Skeletal muscle cell (primary cell): ENCODE measurements at regions not wholly inside any gene's neighbourhood (a gene's known extent, or its start where the extent isn't known, plus 50 kb on each side); places are given as distances from the start of the nearest gene placed in this dataset.
"Not testable (repeated sequence)": the region's sequence is repeated elsewhere in the genome, so short reads cannot be mapped to it uniquely, and the experiment has no call there.

Experiments
- DNase-seq: peaks from one replicate; pipeline ENCODE4 v3.0.0-alpha.2; 2010; ENCODE audit warnings: low read depth
- H3K4me3 ChIP-seq: 2 replicates; pipeline ENCODE4 v1.5.1; 2011; ENCODE audit warnings: low read depth, mild to moderate bottlenecking, control low read depth, low read length, moderate library complexity

DNA sequence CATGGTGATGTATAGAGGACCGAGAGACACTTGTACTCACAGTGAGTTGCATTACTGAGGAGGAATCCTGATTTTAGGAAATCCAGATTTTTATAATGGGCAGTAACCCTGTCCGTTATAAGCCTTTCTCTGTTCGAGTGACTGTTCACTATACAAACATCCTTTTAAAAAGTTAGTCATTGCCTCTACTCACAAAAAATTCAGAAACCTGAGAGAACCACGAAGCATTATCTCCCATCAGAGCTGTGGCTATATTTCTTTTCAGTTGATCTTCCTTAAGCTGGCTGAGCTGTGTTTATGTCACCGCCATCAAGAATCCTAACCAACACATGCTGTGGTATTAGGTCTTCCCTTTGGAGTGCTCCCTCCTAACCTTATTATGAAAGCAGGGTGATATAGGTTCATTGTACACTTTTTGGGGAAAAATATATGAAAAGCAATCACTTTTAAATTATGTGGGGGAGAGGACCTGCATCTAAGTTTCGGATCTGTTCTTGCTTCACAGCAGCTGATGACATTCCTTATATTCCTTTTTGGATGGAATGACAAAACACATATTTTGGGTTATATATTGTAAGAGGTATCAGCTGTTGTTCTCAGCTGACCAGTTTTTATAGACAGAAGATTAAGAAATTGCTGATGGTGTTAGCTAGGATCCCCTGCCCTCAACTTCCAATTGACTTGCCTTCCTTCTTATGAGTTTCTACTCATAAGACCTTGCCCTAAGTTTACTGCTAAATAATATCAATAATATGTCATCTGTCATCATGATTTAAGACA is 465.9 kb upstream of the RASGRP1 start:
- no peak for DNase-seq
- H3K4me3 ChIP-seq: no peak overlapping the region

GRCh38 chr15:39031596-39031995 is 467.0 kb upstream of the RASGRP1 start:
- H3K4me3 ChIP-seq: no peak overlapping the region
- DNase-seq: no peak

DNA sequence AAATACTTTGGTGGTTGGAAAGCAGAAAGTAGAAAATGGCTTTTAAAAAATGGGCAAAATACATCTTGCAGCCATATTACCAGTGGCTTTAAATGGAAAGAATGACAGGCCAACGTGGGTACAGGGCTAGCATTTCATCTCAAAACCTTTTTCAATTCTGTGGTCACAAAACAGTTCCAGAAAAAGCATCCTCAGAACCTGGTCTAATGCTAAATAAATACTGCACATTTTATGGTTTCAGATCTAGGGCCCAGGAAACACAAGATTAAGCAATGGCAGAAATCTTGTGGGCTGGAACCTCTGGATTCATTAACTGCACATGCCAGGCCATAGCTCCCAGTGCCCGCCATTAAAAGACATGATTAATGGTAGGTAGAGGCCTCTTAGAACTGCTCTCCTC is 470.2 kb upstream of the RASGRP1 start:
- no peak overlapping the region for H3K4me3 ChIP-seq
- no peak for DNase-seq

- not testable (repeated sequence) for H3K4me3 ChIP-seq
These were observed 473.0 kb upstream of the RASGRP1 start for GRCh38 chr15:39037611-39038010.

GRCh38 chr15:39040861-39041260 is 476.2 kb upstream of the RASGRP1 start:
- DNase-seq: no peak
- H3K4me3 ChIP-seq: no peak overlapping the region

More at GRCh38 chr15:39037611-39038010, 473.0 kb upstream of the RASGRP1 start:
- not testable (repeated sequence) for DNase-seq

DNA sequence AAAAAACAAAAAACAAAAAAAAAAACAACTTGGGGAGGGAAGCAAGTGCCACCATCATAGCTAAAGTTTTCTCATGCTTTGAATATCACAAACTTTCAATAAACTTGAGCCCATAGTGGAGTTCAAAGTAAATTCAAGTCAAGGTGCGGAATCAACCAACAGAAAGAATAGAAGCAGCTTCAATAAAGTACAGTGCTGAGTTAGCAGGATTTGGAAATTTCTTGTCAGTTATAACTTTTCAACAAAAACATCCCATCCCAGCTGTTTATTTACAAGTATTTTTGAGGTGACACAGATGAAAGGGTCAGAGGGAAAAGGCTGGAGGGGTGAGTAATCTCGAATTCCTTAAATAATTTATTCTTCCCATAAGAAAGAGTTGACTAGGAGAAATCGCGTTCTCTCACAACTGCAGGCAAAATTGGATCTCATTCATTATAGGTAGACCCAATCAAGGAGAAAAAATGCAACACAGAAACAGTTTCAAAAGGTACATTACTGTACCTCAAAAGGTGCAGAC is 477.4 kb upstream of the RASGRP1 start:
- DNase-seq: no peak
- H3K4me3 ChIP-seq: no peak overlapping the region

- DNase-seq: no peak
- no peak overlapping the region for H3K4me3 ChIP-seq
These were observed 487.2 kb upstream of the RASGRP1 start for GRCh38 chr15:39051626-39052322.

DNA sequence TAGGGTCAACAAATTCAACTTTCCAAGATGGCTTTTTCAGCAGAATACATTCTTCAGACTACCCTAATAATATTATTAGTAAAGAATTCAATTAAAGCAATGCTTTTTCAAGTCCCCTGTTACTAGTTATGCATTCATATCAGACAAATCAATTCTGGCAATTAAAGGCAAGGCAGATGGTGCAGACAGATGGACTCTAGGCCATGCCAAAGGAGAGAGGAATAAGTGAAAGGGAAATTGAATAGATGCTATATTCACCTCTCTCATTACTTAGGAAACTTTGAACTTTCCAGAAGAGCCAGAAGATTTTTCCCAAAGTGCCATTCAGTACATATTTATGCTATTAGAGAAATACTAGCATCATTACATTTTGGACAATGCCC is 487.7 kb upstream of the RASGRP1 start:
- no peak for DNase-seq
- H3K4me3 ChIP-seq: no peak overlapping the region

- H3K4me3 ChIP-seq: no peak overlapping the region
- no peak for DNase-seq
These were observed 488.9 kb upstream of the RASGRP1 start for GRCh38 chr15:39053480-39053879.

DNA sequence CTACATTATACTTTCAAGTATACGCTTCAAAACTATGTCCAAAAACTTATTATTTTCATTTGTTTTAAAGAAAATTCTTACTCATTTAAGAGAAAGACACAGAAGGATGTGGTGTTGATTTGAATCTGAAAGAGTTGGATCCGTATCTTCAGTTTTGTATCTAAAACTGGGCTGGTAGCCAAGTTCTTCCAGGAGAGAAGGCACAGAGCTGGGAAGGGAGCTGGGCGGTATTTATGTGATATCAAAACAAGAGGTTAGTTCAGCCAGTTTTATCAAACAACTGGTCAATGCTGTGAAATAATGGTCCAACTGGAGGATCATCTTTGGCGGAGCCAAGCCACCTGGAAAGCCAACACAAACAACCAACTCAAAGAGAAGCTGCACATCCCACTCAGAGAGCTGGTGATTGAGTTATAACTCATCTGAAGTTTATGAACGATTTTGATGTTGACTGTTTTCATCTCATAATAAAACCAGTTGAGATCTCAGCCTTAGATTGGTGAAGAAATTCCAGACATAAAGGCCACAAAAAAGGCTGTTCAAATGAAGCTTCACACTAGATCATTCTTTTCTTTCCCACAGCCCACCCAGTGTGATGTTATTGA is 489.6 kb upstream of the RASGRP1 start:
- no peak for DNase-seq
- no peak overlapping the region for H3K4me3 ChIP-seq

- no peak for DNase-seq
- no peak overlapping the region for H3K4me3 ChIP-seq
These were observed 491.7 kb upstream of the RASGRP1 start for GRCh38 chr15:39056357-39056756.

GRCh38 chr15:39058351-39059131 is 493.9 kb upstream of the RASGRP1 start:
- H3K4me3 ChIP-seq: no peak overlapping the region
- DNase-seq: no peak

DNA sequence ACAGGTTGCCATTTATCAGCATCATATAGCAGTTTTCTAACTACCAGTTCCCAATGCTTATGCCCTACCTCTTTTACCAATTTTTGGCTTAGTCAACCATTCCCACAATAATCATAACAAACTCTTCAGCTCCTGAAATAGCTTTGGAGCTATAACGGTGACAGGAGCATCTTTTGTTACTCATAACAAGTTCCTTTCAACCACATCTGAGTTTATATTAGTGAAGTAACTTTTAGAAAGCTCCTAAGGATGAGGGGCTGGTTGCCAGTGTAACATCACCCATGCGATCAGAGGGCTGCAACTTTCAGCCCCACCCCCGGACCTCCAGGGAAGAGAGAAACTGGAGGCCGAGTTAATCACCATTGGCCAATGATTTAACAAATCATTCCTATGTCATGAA is 495.3 kb upstream of the RASGRP1 start:
- H3K4me3 ChIP-seq: no peak overlapping the region
- DNase-seq: no peak

DNA sequence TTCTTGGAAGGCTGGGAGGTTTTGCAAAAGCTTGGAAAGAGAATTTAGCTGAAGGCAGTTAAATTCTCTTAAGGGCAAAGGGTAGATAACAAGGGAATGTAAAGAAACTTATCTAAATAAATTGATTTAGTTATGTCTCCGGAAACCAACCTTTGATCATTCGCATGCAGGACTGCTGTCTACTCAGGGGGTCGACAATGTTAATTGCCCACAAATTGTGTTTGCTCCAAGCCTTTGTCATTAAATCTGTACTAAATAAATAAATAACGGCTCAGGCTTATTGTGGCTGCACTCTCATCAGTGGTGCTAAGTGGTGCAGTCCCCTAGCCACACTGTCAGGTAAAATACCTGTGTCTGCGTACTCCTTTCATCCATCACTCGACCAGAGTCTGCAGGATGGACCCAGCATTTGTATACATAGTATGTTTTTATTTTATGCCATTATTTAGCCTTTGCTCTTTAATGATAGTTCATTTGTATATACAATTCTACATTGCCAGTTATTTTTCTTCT is 497.4 kb upstream of the RASGRP1 start:
- no peak for DNase-seq
- no peak overlapping the region for H3K4me3 ChIP-seq

DNA sequence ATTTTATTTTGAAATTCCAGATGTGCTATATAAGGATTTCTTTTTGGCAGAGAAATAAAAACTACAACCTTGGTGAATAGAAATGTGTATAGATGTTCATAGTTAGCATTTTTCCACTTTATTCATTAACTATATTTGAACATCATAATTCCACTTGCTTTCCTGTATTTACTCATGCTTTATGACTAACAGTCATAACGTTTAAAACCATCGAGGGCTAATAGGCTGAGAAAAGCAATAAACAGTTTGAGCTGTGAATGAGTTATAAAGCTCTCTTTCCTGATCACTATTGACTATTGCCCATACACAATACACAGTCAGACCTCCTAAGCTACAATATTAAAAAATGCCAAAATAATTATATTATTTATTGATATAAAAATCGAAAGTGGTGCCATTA is 502.1 kb upstream of the RASGRP1 start:
- no peak overlapping the region for H3K4me3 ChIP-seq
- no peak for DNase-seq

DNA sequence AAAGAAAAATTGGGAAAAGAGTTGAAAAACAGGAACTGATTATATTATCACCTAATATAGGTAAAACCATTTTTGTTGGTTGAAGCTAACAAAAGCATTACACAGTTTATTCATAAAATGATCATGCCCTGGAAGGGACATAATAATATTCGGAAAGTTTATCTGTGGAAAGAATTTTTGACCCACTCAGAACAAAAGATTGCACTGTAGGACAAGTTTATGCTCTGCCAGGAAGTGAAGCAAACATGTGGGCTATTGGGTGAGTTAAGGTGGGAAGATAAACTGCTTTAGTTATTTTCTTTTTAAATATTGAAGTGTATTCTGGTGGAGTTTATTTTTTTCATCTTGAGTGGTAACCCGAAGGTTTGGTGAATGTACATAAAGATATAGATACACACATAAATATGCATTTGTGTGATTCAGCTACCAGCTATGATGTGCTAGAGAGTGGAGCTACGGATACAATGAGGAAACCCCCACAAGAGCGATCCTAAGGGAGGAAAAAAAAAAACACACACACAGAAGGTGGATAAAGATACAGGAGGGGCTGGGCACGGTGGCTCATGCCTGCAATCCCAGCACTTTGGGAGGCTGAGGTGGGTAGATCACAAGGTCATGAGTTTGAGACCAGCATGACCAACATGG is 506.4 kb upstream of the THBS1 start:
- DNase-seq: no peak
- H3K4me3 ChIP-seq: no peak overlapping the region

DNA sequence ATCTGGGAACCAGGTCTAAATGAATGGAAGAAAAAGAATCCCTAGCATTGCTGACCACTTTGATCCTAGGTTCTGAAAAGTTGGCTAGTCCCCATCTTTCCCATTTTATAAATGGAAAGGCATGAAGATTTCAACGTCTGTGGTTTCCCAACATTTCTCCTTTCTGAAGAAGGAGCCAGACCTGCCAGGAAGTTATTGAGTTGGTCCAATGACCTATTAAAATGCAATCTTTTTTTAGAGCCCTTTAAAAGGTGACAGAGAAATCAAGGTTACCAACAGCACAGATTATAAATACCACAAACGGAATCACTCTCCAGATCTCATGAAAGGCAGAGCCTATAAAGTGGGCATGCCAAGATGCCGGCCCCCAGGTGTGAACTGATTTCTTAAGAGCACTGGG is 505.6 kb upstream of the THBS1 start:
- peak; percentile 25 for DNase-seq
- no peak overlapping the region for H3K4me3 ChIP-seq

- no peak for DNase-seq
- no peak overlapping the region for H3K4me3 ChIP-seq
These were observed 505.0 kb upstream of the THBS1 start for GRCh38 chr15:39075756-39076341.

DNA sequence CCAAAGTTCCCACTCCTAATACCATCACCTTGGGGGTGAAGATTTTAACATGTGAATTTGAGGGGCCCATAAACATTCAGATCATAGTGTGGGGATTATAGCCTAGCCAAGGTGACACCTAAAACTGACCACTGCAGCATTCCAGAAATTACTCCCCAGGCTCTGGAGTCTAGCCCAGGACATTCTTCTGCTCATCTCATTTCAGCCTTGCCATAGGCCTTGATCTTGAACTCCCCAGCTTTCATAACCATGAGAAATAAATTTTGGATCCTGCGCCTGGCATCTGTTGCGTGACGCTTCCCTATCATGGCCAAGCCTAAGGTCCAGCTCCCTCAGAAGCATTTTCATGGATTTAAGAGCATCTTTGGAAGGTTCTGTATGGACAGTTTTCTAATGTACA is 502.9 kb upstream of the THBS1 start:
- DNase-seq: peak; percentile 36
- H3K4me3 ChIP-seq: no peak overlapping the region
